ENCODE measurements at regions not wholly inside any gene's neighbourhood (a gene's known extent, or its start where the extent isn't known, plus 50 kb on each side); places are given as distances from the start of the nearest gene placed in this dataset.

DNA sequence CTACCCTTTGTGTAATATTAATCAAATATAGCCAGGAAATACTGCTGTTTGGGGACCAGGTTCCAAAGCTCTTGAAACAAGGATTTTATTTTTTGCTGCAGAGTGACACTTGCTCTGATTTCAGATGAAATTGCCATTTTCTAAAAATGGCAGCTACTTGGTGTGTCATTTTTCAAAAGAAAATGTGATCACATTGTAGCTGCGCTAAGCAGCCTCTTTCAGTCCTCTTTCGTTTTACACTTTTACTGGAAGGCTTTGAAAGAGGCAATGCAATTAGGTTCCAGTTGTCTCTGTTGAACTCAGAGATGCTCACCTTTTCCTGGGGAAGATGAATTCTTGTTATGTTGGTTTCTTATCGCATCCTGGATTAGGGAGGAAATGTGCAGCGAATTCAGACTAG is 85.1 kb downstream of the CT47B1 start:
- TF ChIP-seq POLR2A (IDR thresholded peaks at IDR 0.05) (no peak), POLR2AphosphoS5 (IDR thresholded peaks at IDR 0.05) (no peak), EP300 (IDR thresholded peaks at IDR 0.05; ENCODE audit: low read depth) (no peak)
- TF ChIP-seq, protein P1, sequence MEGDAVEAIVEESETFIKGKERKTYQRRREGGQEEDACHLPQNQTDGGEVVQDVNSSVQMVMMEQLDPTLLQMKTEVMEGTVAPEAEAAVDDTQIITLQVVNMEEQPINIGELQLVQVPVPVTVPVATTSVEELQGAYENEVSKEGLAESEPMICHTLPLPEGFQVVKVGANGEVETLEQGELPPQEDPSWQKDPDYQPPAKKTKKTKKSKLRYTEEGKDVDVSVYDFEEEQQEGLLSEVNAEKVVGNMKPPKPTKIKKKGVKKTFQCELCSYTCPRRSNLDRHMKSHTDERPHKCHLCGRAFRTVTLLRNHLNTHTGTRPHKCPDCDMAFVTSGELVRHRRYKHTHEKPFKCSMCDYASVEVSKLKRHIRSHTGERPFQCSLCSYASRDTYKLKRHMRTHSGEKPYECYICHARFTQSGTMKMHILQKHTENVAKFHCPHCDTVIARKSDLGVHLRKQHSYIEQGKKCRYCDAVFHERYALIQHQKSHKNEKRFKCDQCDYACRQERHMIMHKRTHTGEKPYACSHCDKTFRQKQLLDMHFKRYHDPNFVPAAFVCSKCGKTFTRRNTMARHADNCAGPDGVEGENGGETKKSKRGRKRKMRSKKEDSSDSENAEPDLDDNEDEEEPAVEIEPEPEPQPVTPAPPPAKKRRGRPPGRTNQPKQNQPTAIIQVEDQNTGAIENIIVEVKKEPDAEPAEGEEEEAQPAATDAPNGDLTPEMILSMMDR (IDR thresholded peaks at IDR 0.05): no peak
